Psoas muscle (tissue), 7 donors: ENCODE measurements at regions not wholly inside any gene's neighbourhood (a gene's known extent, or its start where the extent isn't known, plus 50 kb on each side); places are given as distances from the start of the nearest gene placed in this dataset.

Experiments
- ATAC-seq, 4 donors: fragments of 200-7000 bp; cut with Tn5 transposase; one replicate each; pipeline ENCODE4 v1.9.1; 2020; ENCODE audit warnings: moderate library complexity in 3 of 4, mild to moderate bottlenecking in 2 of 4
- DNase-seq, 2 donors: peaks; one replicate each; pipeline ENCODE4 v3.0.0-alpha.2; 2020
- H3K27ac ChIP-seq: fragments of 200-600 bp; one replicate; pipeline ENCODE4 v1.8.0; 2022
- H3K27me3 ChIP-seq, 3 donors: fragments of 200-600 bp in 1 of 3; one replicate each; pipeline versions ENCODE4 v1.6.1 to v1.8.0; 2013 to 2022; ENCODE audit warnings: low read length in 2 of 3, mild to moderate bottlenecking in 2 of 3, moderate library complexity in 1 of 3; ENCODE audit not compliant: insufficient read depth in 3 of 3
- H3K36me3 ChIP-seq, 2 donors: fragments of 200-600 bp in 1 of 2; one replicate each; pipeline versions ENCODE4 v1.6.1 to v1.8.0; 2013 to 2022; ENCODE audit warnings: low read depth in 1 of 2, mild to moderate bottlenecking in 1 of 2, moderate library complexity in 1 of 2; ENCODE audit not compliant: insufficient read depth in 1 of 2
- H3K4me1 ChIP-seq: fragments of 200-600 bp; one replicate; pipeline ENCODE4 v1.8.0; 2022
- H3K4me3 ChIP-seq: fragments of 200-600 bp; one replicate; pipeline ENCODE4 v1.8.0; 2022; ENCODE audit warnings: mild to moderate bottlenecking
- H3K9me3 ChIP-seq: fragments of 200-600 bp; one replicate; pipeline ENCODE4 v1.8.0; 2022
- WGBS, 3 donors: extraction: QIAGEN DNeasy Blood & Tissue Kit; methylation state at CpG; one replicate each; pipeline versions ENCODE4 v1.1.6 to v1.1.7; 2013; 5-methylcytosine and 5-hydroxymethylcytosine counted together
- intact Hi-C, 2 donors: fragments of 100-400 bp; cut with DNase I; formaldehyde crosslinking; loops; one replicate each; pipeline versions ENCODE4 v1.11.0 to v1.14.2; 2022
- TF ChIP-seq, protein P1 (sequence below): fragments of 200-600 bp; IDR thresholded peaks from one replicate; pipeline ENCODE4 v1.8.0; 2022; ENCODE audit warnings: antibody characterized with exemption
- donor health status: healthy with polysubstance abuse.
- donor health status: DM: no; HTN: no; CAD: no; lungs with moderate emphysema.
- donor health status: Bipolar disorder and iron deficiency.
- donor health status: healthy.
- donor health status: DM: yes; HTN: yes; CAD: no.
- donor health status: DM: no; HTN: no; CAD: no.
- donor health status: DM: yes; HTN: yes; CAD: no.

DNA sequence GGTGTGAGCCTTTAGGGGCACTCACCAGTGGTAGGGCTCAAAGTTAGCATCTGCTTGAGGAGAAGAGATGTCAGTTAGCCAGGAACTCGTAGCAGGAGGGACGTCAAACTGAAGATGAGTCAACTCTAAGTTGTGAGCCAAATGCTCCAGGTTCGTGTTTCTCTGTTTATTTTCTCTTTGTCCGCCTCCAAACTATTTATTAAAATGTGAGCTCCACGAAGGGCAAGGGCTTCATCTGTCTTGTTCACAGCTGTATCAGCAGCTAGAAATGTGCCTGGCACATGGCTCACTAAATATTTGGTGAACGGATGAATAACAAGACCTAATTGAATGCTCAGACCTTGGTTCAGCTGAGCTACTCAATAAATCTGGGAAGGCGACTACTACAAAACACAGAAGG, 248.9 kb downstream of the BCOR start:
- ATAC-seq (no peak), DNase-seq (no peak)
- H3K27me3 ChIP-seq, result peaks cover 0 to 10% (median 0%) of the 10 kb centered on the region in 3 donors
- intact Hi-C loops, result no loop called here
- H3K27ac ChIP-seq, result no peak overlapping the region
- no peak overlapping the region for H3K4me3 ChIP-seq
- no peaks in the 10 kb centered on the region for H3K4me1 ChIP-seq
- no peaks in the 10 kb centered on the region for H3K36me3 ChIP-seq
- H3K9me3 ChIP-seq, result no peaks in the 10 kb centered on the region
- TF ChIP-seq, protein P1, sequence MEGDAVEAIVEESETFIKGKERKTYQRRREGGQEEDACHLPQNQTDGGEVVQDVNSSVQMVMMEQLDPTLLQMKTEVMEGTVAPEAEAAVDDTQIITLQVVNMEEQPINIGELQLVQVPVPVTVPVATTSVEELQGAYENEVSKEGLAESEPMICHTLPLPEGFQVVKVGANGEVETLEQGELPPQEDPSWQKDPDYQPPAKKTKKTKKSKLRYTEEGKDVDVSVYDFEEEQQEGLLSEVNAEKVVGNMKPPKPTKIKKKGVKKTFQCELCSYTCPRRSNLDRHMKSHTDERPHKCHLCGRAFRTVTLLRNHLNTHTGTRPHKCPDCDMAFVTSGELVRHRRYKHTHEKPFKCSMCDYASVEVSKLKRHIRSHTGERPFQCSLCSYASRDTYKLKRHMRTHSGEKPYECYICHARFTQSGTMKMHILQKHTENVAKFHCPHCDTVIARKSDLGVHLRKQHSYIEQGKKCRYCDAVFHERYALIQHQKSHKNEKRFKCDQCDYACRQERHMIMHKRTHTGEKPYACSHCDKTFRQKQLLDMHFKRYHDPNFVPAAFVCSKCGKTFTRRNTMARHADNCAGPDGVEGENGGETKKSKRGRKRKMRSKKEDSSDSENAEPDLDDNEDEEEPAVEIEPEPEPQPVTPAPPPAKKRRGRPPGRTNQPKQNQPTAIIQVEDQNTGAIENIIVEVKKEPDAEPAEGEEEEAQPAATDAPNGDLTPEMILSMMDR, result no peak
- WGBS, 3 donors, result 52 to 63% (median 56%) methylated on average over 7 of the region's 7 CpGs

DNA sequence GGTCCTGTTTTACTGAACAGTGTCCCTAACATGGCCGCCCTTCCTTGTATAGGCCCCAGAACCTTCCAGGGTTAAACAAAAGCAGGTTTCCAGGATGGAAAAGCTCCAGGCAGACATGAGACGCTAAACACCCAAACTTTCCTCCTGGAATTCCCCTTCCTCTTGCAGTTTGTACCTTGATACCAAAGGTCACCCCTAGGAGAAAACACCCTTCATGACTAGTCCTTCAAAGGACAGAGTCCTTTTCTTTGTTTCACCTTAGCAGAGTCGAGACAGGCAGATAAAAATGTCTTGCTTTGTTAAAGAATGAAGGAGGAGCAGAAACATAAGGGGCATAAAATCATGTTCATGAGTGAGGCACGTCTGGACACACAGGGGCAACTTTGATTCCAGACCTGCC, 247.5 kb downstream of the BCOR start:
- ATAC-seq, result no peak
- DNase-seq, result no peak
- peaks cover 0 to 10% (median 0%) of the 10 kb centered on the region in 3 donors for H3K27me3 ChIP-seq
- no peak overlapping the region for H3K27ac ChIP-seq
- H3K4me1 ChIP-seq, result no peaks in the 10 kb centered on the region
- intact Hi-C loops, result no loop called here
- TF ChIP-seq, protein P1, result no peak
- WGBS, 3 donors, result 77 to 91% (median 88%) methylated on average over 4 of the region's 4 CpGs
- H3K36me3 ChIP-seq, result no peaks in the 10 kb centered on the region
- no peak overlapping the region for H3K4me3 ChIP-seq
- H3K9me3 ChIP-seq, result no peaks in the 10 kb centered on the region

DNA sequence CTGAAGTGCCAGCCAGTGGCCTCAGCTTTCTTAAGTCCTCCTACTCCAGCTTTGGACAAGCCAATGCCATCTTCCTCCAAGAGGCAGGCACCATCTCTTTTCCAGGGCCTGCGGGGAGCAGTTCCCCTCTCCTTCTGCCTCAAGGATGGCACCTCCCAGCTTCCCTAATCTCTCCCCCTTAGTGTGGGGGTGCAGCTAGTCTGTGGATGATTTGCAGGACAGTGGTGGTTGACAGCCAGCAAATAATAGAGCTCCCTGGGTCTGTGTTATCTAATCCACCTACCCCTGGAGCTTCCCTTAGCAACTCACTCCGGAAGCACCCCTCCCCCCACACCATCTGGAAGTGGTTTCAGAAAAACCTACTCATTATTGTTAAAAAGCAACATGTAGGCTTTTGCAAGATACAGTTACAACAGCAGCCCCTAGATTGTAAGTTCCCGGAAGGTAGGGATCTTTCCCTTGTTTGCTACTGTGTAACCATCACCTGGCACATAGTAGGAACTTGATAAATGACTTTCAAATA, 247.1 kb downstream of the BCOR start:
- Histone ChIP-seq H3K4me3 (no peak overlapping the region), H3K4me1 (peaks cover 1% of the 10 kb centered on the region), H3K27me3 (peaks cover 0 to 10% (median 0%) of the 10 kb centered on the region in 3 donors), H3K27ac (no peak overlapping the region), H3K36me3 (no peaks in the 10 kb centered on the region), H3K9me3 (no peaks in the 10 kb centered on the region)
- WGBS, 3 donors, result 59 to 64% (median 64%) methylated on average over 3 of the region's 3 CpGs
- TF ChIP-seq, protein P1, result no peak
- DNase-seq (no peak), ATAC-seq (no peak)
- intact Hi-C loops, result no loop called here

DNA sequence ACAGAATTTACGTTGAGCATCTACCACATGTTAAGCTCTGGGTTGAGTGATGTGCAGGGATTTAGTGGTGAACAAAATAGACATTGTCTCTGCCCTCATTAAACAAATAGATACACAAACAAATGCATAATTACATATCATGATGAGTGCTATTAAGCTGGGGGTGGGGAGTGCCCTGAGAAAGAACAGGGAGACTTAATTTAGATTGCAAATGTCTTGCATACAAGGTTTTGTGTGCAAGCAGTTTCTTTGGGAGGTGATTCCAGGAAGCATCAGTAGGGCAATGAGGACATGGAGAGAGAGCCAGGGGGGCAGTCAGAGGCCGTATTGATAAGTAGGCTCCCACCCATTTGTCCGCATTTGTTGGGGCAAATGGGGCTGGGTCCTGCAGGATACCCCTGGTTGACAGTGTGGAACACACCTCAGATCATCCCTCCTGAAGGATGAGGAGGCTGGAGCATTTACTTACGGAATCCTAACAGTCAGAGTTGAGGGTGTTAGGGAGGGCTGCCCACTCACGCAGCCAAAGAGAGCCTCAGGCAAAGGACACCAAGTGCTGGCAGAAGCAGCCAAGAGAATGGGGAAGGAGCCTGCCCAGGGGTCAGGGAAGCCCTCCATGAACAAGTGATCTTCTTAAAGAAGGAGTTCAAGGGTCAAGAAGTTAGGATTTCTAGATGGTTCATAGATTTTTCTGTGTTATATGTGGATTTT, 245.9 kb downstream of the BCOR start:
- TF ChIP-seq, protein P1, result no peak
- ATAC-seq, result no peak
- no peak for DNase-seq
- WGBS, 3 donors, result 55 to 93% (median 92%) methylated on average over 5 of the region's 5 CpGs
- Histone ChIP-seq H3K36me3 (no peaks in the 10 kb centered on the region), H3K27ac (no peak overlapping the region), H3K4me1 (peaks cover 8% of the 10 kb centered on the region), H3K27me3 (peaks cover 0 to 10% (median 0%) of the 10 kb centered on the region in 3 donors), H3K4me3 (no peak overlapping the region), H3K9me3 (no peaks in the 10 kb centered on the region)
- intact Hi-C loops, result no loop called here

DNA sequence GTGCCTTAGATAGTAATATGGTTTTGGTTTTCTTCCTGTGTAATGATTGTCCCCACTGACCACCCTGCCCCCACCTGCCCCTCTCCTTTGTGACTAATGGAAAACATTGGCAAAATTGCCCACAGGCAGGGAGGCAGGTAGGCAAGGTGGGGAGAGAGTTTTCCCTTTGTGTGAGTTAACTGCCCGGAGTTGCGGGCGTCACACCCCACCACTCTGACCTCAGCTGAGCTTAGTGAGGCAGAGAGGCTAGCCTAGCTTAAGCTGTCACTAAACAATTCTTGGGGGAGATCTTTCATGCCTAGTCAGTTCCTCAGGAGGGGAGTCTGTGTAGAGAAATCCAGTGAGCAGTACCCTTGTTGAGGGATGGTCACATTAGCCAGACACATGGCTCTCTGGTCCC, 245.3 kb downstream of the BCOR start:
- 91 to 100% (median 97%) methylated on average over 3 of the region's 3 CpGs for WGBS, 3 donors
- DNase-seq (no peak), ATAC-seq (no peak)
- Histone ChIP-seq H3K27ac (no peak overlapping the region), H3K27me3 (peaks cover 0 to 10% (median 0%) of the 10 kb centered on the region in 3 donors), H3K9me3 (no peaks in the 10 kb centered on the region), H3K4me1 (peaks cover 8% of the 10 kb centered on the region), H3K36me3 (no peaks in the 10 kb centered on the region), H3K4me3 (no peak overlapping the region)
- intact Hi-C loops, result no loop called here
- TF ChIP-seq, protein P1, result no peak
